ENCODE measurements at regions not wholly inside any gene's neighbourhood (a gene's known extent, or its start where the extent isn't known, plus 50 kb on each side); places are given as distances from the start of the nearest gene placed in this dataset.

- no peaks in the 10 kb centered on the region for H3K4me1 Mint-ChIP-seq (ENCODE audit: unreplicated experiment)
- H3K9me3 Mint-ChIP-seq = no peaks in the 10 kb centered on the region
- H3K4me3 Mint-ChIP-seq = no peak overlapping the region
- no peak for TF ChIP-seq CTCF (conservative IDR thresholded peaks at IDR 0.05)
- H3K36me3 Mint-ChIP-seq = peaks cover 8% of the 10 kb centered on the region
- no peak for DNase-seq (ENCODE audit: extremely low spot score, unreplicated experiment)
- H3K27me3 Mint-ChIP-seq = no peaks in the 10 kb centered on the region
- H3K27ac Mint-ChIP-seq = no peak overlapping the region
Observed at GRCh38 chr17:77503293-77503655, 362.5 kb downstream of the SEC14L1 start.

GRCh38 chr17:77503916-77504651 is 363.3 kb downstream of the SEC14L1 start:
- TF ChIP-seq CTCF (conservative IDR thresholded peaks at IDR 0.05) = no peak
- Mint-ChIP-seq H3K4me3 (no peak overlapping the region), H3K27ac (no peak overlapping the region), H3K4me1 (ENCODE audit: unreplicated experiment) (no peaks in the 10 kb centered on the region), H3K9me3 (no peaks in the 10 kb centered on the region), H3K36me3 (peaks cover 8% of the 10 kb centered on the region), H3K27me3 (no peaks in the 10 kb centered on the region)
- DNase-seq (ENCODE audit: extremely low spot score, unreplicated experiment) = no peak

GRCh38 chr17:77504652-77505155 is 363.9 kb downstream of the SEC14L1 start:
- no peaks in the 10 kb centered on the region for H3K27me3 Mint-ChIP-seq
- no peak for TF ChIP-seq CTCF (conservative IDR thresholded peaks at IDR 0.05)
- H3K4me3 Mint-ChIP-seq = no peak overlapping the region
- DNase-seq (ENCODE audit: extremely low spot score, unreplicated experiment) = no peak
- H3K9me3 Mint-ChIP-seq = no peaks in the 10 kb centered on the region
- H3K27ac Mint-ChIP-seq = no peak overlapping the region
- no peaks in the 10 kb centered on the region for H3K4me1 Mint-ChIP-seq (ENCODE audit: unreplicated experiment)
- peaks cover 4% of the 10 kb centered on the region for H3K36me3 Mint-ChIP-seq

GRCh38 chr17:77505181-77505639 is 364.4 kb downstream of the SEC14L1 start:
- no peaks in the 10 kb centered on the region for H3K4me1 Mint-ChIP-seq (ENCODE audit: unreplicated experiment)
- H3K4me3 Mint-ChIP-seq = no peak overlapping the region
- H3K36me3 Mint-ChIP-seq = peaks cover 4% of the 10 kb centered on the region
- DNase-seq (ENCODE audit: extremely low spot score, unreplicated experiment) = no peak
- no peaks in the 10 kb centered on the region for H3K27me3 Mint-ChIP-seq
- no peak overlapping the region for H3K27ac Mint-ChIP-seq
- TF ChIP-seq CTCF (conservative IDR thresholded peaks at IDR 0.05) = no peak
- H3K9me3 Mint-ChIP-seq = no peaks in the 10 kb centered on the region

GRCh38 chr17:77506371-77506991 is 365.7 kb downstream of the SEC14L1 start:
- no peak for TF ChIP-seq CTCF (conservative IDR thresholded peaks at IDR 0.05)
- Mint-ChIP-seq H3K36me3 (no peaks in the 10 kb centered on the region), H3K4me1 (ENCODE audit: unreplicated experiment) (no peaks in the 10 kb centered on the region), H3K27me3 (no peaks in the 10 kb centered on the region), H3K27ac (no peak overlapping the region), H3K9me3 (no peaks in the 10 kb centered on the region), H3K4me3 (no peak overlapping the region)
- DNase-seq (ENCODE audit: extremely low spot score, unreplicated experiment) = no peak
